OCI-LY1 (cell line): ENCODE measurements at regions not wholly inside any gene's neighbourhood (a gene's known extent, or its start where the extent isn't known, plus 50 kb on each side); places are given as distances from the start of the nearest gene placed in this dataset.

ENCODE experiments used
- CTCF ChIP-seq: fragments of 200-600 bp; sonication (generic), shearing (Covaris generic); IDR thresholded peaks from 2 replicates; pipeline ENCODE4 v1.5.1; 2017; ENCODE audit warnings: mild to moderate bottlenecking, antibody characterized with exemption, low read length, moderate library complexity, mixed read lengths
- EZH2 ChIP-seq: fragments of 200-600 bp; sonication (generic), shearing (Covaris generic); IDR thresholded peaks from 2 replicates; pipeline ENCODE4 v1.8.0; 2017; ENCODE audit warnings: borderline replicate concordance, mixed run types, mild to moderate bottlenecking, antibody characterized with exemption, low read length, moderate library complexity, mixed read lengths

- no peak for TF ChIP-seq CTCF
- TF ChIP-seq EZH2: no peak
These were observed 224.2 kb downstream of the STIM2 start for GRCh38 chr4:27084685-27085361.
